SK-N-SH treated with all-trans-retinoic acid at 6 μM for 48 hours (cell line): ENCODE measurements at regions not wholly inside any gene's neighbourhood (a gene's known extent, or its start where the extent isn't known, plus 50 kb on each side); places are given as distances from the start of the nearest gene placed in this dataset.

Source experiments
- BACH2 ChIP-seq: fragments of 250-450 bp; sonication (Bioruptor Pico); IDR thresholded peaks from 2 replicates; pipeline ENCODE4 v1.9.0; 2021; ENCODE audit warnings: mild to moderate bottlenecking, borderline replicate concordance
- ESRRG ChIP-seq: fragments of 250-450 bp; sonication (Bioruptor Pico); IDR thresholded peaks from 2 replicates; pipeline ENCODE4 v1.6.1; 2021; ENCODE audit warnings: mild to moderate bottlenecking
- ISL1 ChIP-seq: fragments of 250-450 bp; sonication (Bioruptor Pico); IDR thresholded peaks from 2 replicates; pipeline ENCODE4 v2.1.2; 2022; ENCODE audit warnings: mild to moderate bottlenecking, moderate library complexity
- TCF4 ChIP-seq: fragments of 250-450 bp; sonication (Bioruptor Pico); IDR thresholded peaks from 2 replicates; pipeline ENCODE4 v1.8.0; 2021; ENCODE audit warnings: mild to moderate bottlenecking, moderate library complexity, borderline replicate concordance
- ZFP3 ChIP-seq: fragments of 250-450 bp; sonication (Bioruptor Pico); IDR thresholded peaks from 2 replicates; pipeline ENCODE4 v1.5.0; 2020; ENCODE audit warnings: mild to moderate bottlenecking, moderate library complexity
- TF ChIP-seq, protein P1 (sequence below): fragments of 250-450 bp; sonication (Bioruptor Pico); IDR thresholded peaks from 2 replicates; pipeline ENCODE4 v1.8.0; 2020; ENCODE audit warnings: mild to moderate bottlenecking, moderate library complexity, borderline replicate concordance

DNA sequence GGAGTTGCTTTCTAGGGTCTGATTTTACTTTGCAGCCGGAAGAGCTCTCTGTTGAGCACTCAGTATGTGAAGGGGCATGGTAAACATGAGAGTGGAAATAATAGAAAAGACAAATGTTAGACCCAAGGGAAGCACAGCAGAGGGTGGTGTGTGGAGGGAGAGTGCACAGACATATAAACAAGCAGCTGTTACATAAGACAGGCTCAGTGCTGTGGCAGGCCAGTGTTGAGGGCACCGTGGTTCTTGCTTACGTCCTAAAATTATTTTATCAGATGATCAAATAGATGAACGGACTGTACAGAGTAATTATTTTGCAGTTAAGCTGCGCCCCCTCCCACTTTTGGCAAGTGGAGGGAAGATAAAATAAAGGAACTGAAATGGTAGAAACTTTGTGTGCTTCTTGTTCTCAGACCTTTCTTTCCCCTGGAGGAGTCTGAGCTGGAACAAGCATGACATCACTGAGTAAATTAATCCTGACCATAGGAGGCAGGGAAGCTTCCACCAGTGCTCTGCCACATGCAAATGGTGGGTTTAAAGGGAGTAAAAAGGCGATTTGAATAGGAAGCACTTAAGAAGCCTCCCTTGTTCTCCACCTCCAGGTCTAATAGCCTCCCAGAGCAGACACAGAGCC lies 205.6 kb downstream of the IL20RB start:
- TF ChIP-seq, protein P1, sequence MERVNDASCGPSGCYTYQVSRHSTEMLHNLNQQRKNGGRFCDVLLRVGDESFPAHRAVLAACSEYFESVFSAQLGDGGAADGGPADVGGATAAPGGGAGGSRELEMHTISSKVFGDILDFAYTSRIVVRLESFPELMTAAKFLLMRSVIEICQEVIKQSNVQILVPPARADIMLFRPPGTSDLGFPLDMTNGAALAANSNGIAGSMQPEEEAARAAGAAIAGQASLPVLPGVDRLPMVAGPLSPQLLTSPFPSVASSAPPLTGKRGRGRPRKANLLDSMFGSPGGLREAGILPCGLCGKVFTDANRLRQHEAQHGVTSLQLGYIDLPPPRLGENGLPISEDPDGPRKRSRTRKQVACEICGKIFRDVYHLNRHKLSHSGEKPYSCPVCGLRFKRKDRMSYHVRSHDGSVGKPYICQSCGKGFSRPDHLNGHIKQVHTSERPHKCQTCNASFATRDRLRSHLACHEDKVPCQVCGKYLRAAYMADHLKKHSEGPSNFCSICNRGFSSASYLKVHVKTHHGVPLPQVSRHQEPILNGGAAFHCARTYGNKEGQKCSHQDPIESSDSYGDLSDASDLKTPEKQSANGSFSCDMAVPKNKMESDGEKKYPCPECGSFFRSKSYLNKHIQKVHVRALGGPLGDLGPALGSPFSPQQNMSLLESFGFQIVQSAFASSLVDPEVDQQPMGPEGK, result no peak
- TF ChIP-seq ZFP3 (no peak), TCF4 (CRISPR knock-in tag) (no peak), ESRRG (CRISPR knock-in tag) (no peak), ISL1 (CRISPR knock-in tag) (no peak), BACH2 (CRISPR knock-in tag) (no peak)
